SKM-1 (cell line): ENCODE measurements at regions not wholly inside any gene's neighbourhood (a gene's known extent, or its start where the extent isn't known, plus 50 kb on each side); places are given as distances from the start of the nearest gene placed in this dataset.
"Not testable (repeated sequence)": the region's sequence is repeated elsewhere in the genome, so short reads cannot be mapped to it uniquely, and the experiment has no call there.

Experiments used
- DNase-seq: peaks from one replicate; lab custom pipeline; 2025; ENCODE audit not compliant: unreplicated experiment; lab: John Stamatoyannopoulos, UW

DNA sequence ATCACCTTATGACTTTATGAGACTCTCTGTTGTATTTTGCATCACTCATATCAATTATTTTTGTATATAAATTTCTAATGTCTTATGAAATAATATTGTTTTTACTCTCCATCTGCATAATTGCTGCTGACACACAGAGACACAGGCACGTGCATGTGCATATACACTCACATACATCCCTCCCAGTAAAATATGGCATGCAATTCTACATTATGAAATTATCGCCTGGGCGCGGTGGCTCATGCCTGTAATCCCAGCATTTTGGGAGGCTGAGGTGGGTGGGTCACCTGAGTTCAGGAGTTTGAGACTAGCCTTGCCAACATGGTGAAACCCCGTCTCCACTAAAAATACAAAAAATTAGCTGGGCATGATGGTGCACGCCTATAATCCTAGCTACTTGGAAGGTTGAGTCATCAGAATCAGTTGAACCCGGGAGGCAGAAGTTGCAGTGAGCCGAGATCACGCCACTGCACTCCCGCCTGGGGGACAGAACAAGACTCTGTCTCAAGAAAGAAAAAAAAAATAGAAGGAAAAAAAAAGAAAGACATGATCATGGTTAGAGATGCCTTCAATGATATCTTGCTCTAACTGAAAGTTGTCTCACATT lies 96.7 kb upstream of the LUZP2 start:
- DNase-seq, result no peak

DNA sequence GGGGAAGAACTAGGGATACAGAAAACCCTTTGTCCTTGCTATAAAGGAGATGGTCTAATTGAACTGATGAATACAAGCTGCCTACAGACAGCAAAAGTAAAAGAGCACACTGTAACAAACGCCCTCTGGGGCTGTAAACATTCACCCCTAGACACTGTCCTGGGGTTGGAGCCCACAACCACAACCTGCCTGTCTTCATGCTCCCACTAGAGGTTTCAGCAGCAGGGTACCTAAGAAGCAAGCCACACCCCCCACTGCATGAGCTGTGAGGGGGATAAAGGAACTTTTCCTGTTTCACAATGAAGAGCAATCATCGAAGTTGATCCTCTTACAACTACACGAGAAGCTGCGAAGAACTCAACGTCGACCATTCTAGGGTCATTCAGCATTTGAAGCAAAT lies 90.5 kb upstream of the LUZP2 start:
- DNase-seq, result no peak

DNA sequence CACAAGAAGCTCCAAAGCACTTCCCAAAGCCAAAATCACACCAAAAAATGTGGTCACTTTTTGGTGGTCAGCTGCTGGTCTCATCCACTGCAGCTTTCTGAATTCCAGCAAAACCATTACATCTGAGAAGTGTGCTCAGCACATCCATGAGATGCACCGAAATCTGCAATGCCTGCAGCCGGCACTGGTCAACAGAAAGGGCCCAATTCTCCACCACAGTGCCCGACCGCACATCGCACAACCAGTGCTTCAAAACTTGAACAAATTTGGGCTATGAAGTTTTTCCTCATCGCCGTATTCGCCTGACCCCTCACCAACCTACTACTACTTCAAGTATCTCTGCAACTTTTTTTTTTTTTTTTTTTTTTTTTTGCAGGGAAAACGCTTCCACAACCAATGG lies 89.9 kb upstream of the LUZP2 start:
- DNase-seq, result no peak

DNA sequence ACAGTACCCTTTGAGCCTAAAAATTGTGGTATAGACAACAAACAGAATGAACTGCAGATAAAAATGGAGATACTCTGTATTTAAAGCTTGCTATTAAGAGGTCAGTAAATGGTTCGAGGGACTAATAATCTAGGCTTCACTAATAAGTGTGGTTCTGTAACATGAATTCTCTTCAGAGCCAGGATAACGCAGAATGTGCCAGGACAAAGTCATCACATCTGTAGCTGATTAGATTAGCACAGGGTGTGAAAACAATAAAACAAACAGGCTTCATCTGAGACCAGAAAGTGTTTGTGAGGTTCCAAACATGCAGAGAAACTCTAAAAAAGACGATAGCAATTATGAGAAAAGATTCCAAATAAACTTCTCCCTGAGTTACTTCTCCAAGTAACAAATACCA lies 89.1 kb upstream of the LUZP2 start:
- no peak for DNase-seq

DNA sequence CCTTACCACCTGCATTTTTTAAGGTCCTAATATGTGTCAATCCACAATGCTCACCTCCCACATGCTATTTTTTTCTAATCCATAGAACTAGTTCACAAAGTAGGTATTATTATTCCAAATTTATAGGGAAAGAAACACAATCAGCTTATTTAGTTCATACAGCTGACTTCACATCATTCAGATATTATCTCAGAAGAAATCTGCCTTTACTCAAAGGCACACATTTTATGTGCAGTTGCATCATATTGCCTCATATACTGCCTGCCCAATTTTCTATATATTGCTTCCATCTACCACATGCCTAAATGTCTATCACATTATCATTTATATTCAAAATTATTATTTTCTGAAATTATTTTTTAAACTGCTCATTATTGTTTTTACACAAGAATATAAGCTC lies 88.7 kb upstream of the LUZP2 start:
- DNase-seq, result no peak

DNA sequence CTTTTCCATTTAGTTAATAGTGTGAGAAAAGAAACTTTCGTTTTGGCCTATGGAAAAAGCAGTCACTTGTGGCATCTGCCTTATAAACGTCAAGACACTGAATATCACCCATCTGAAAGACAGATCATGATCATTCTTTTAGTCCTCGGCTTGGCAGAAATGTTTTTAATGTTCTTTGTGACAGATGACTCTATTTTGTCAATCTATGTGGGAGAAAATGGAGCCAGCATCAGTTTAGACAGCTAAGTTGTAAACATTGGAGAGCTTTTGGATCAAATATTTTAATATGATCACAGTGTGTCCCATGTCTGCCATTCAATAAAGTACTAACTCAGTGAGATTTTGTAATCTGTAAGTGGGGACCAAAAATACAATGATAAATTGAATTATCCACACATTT lies 85.1 kb upstream of the LUZP2 start:
- no peak for DNase-seq

DNA sequence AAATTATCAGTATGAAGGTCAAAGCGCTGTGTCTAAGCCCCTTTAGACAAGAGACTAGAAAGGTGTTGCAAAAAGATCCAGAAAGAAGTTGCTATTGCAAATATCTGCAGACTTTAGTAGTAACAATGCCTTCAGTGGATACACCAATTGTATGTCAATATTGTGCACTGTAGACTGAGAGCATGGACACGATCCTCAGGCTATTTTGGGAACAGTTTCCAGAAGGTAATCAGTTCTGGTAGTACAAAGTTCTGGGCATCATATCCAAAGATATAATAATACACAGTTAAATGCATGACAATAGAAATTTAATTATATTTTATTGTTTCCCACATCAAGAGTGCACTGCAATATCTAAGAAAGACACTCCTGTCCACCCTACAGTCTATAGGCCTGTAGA lies 84.1 kb upstream of the LUZP2 start:
- DNase-seq, result no peak

DNA sequence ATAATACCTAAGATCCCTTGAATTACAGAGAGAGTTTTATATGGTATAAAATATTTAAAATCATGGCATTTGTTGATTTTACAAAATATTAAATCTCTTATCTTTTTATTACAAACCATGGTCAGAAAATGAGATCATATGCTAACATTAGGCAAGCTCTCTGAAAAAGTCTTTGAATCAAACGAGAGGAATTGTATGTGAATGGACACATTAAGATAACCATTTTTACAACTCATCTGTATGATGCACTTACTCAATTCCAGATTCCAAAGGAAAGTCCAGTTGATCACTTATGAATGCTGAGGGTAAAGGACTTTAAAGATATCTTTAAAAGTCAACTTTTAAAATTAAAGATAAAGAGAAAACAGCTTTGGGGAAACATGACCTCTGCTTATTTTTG lies 83.5 kb upstream of the LUZP2 start:
- no peak for DNase-seq

DNA sequence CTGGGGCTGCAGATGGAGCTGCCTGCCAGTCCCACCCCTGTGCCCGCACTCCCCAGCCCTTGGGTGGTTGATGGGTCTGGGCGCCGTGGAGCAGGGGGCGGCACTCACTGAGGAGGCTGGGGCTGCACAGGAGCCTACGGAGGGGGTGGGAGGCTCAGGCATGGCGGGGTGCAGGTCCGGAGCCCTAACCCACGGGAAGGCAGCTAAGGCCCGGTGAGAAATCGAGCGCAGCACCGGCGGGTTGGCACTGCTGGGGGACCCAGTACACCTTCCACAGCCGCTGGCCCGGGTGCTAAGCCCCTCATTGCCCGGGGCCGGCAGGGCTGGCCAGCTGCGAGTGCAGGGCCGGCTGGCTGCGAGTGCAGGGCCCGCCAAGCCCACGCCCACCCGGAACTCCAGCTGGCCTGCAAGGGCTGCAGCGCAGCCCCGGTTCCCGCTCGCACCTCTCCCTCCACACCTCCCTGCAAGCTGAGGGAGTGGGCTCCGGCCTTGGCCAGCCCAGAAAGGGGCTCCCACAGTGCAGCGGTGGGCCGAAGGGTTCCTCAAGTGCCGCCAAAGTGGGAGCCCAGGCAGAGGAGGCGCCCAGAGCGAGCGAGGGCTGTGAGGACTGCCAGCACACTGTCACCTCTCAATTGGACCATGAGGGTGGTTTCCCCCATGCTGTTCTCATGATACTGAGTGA lies 80.8 kb upstream of the LUZP2 start:
- not testable (repeated sequence) for DNase-seq

DNA sequence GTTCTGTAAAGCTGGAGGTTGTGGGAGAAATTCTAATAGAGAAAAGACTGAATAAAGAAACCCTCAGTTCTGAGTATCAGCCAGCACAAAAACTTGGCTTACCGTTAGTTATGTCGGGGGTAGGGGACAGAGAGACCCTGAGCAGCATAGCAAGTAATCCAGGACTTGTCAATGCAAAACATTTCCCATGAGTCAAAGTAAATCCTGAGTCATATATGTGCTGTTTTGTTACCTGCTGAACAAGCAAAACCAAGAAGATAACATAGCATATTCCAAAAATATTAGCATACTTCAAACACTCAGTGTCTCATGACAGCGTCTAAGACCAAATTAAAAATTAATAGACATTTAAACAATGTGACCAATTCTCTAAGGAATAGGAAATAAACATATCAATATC lies 75.1 kb upstream of the LUZP2 start:
- DNase-seq, result no peak

DNA sequence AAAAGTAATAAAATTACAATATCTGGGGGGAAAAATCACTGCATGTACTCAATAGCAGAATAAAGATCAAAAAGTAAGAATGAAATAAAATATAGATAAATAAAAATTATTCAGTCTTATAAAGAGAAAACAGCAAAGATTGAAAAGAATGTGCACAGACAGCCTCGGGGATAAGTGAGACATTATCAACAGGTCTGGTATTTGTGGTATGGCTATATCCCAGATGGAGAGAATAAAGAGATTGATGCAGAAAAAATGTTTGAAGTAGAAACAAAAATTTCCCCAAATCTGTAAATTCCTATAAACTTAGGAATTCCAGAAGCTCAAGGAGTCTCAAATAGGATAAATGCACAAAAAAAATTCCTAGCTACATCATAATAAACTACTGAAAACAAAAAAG lies 74.5 kb upstream of the LUZP2 start:
- no peak for DNase-seq

DNA sequence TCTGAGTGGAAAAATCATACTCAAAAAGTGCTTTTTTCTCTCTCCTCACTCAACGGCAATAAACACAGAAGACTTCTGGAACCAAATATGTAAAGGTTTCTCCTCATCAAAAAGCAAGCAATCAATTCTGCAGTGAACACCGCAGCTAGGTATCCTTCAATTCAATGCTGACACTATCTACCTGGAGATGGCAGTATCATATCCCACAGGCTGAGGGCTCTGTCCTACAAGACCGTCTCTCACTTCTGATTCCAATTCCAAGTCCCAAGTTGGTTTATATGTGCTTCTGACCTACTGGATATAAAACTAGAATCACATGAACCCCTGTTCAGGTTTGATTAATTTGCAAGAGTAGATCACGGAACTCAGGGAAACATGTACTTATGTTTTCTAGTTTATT lies 59.7 kb upstream of the LUZP2 start:
- DNase-seq, result no peak
